ENCODE measurements at regions not wholly inside any gene's neighbourhood (a gene's known extent, or its start where the extent isn't known, plus 50 kb on each side); places are given as distances from the start of the nearest gene placed in this dataset.

DNA sequence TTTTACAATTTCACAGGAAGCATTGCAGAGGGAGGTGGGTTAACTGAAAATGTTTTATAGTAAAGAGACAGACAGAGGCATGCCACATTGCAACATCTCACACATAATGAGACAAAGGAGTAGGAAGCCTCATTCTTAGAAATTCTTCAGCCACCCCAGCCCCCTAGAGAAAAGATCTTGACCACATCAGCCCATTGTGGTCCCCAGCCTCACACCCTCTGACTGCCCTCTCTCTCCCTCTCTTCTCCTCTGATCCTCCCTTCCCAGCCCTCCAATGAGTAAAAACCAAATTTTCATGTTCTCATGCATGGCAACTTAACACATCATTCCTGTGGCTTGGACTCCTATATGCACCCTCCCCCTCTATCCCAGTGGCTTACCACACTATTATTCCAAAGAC is 174.1 kb downstream of the UACA start:
- TF ChIP-seq CTCF (IDR thresholded peaks at IDR 0.05; ENCODE audit: low read depth, low read length) (no peak), POLR2A (IDR thresholded peaks at IDR 0.05; ENCODE audit: extremely low read depth, insufficient read length) (no peak)
